ENCODE measurements at regions not wholly inside any gene's neighbourhood (a gene's known extent, or its start where the extent isn't known, plus 50 kb on each side); places are given as distances from the start of the nearest gene placed in this dataset.

GRCh38 chr4:20087522-20087911, 164.2 kb upstream of the SLIT2 start:
- TF ChIP-seq POLR2A (IDR thresholded peaks at IDR 0.05) (no peak), CTCF (IDR thresholded peaks at IDR 0.05) (no peak)

Measured in heart left ventricle (tissue), 13 donors.